Upper lobe of left lung (tissue), 6 donors: ENCODE measurements at regions not wholly inside any gene's neighbourhood (a gene's known extent, or its start where the extent isn't known, plus 50 kb on each side); places are given as distances from the start of the nearest gene placed in this dataset.

Source experiments
- ATAC-seq, 2 donors: fragments of 200-7000 bp; cut with Tn5 transposase; one replicate each; pipeline ENCODE4 v1.9.1; 2022; ENCODE audit warnings: mild to moderate bottlenecking in 2 of 2, moderate library complexity in 2 of 2; ENCODE audit not compliant: low FRiP score in 2 of 2
- DNase-seq, 2 donors: peaks; one replicate each; pipeline ENCODE4 v3.0.0-alpha.2; 2019 to 2020
- H3K27ac ChIP-seq, 4 donors: fragments of 200-600 bp; sonication (generic); one replicate each; pipeline ENCODE4 v1.5.1; 2016 to 2019
- H3K27me3 ChIP-seq, 4 donors: fragments of 200-600 bp; sonication (generic); one replicate each; pipeline ENCODE4 v1.5.1; 2017 to 2019
- H3K36me3 ChIP-seq, 4 donors: fragments of 200-600 bp; sonication (generic); one replicate each; pipeline ENCODE4 v1.5.1; 2016 to 2019
- H3K4me1 ChIP-seq, 4 donors: fragments of 200-600 bp; sonication (generic); one replicate each; pipeline ENCODE4 v1.5.1; 2018 to 2019
- H3K4me3 ChIP-seq, 4 donors: fragments of 200-600 bp; sonication (generic); one replicate each; pipeline ENCODE4 v1.5.1; 2017 to 2019; ENCODE audit warnings: mild to moderate bottlenecking in 2 of 4, moderate library complexity in 1 of 4
- H3K9me3 ChIP-seq, 4 donors: fragments of 200-600 bp; sonication (generic); one replicate each; pipeline ENCODE4 v1.5.1; 2018 to 2019
- EP300 ChIP-seq, 4 donors: sonication (generic); formaldehyde crosslinking; IDR thresholded peaks; one replicate each; pipeline ENCODE4 v1.5.1; 2017; ENCODE audit warnings: antibody characterized with exemption in 4 of 4, control low read depth in 2 of 4
- POLR2A ChIP-seq, 4 donors: fragments of 450-650 bp; IDR thresholded peaks; one replicate each; pipeline ENCODE4 v1.5.1; 2016 to 2017; ENCODE audit warnings: antibody characterized with exemption in 4 of 4, mild to moderate bottlenecking in 2 of 4
- POLR2AphosphoS5 ChIP-seq, 2 donors: sonication (generic); formaldehyde crosslinking; IDR thresholded peaks; one replicate each; pipeline ENCODE4 v1.5.1; 2017; ENCODE audit warnings: antibody characterized with exemption in 2 of 2
- WGBS, 2 donors: methylation state at CpG; one replicate each; pipeline ENCODE4 v1.1.5; 2017 to 2018; 5-methylcytosine and 5-hydroxymethylcytosine counted together
- TF ChIP-seq, protein P1 (sequence below), 6 experiments: fragments of 450-650 bp in 4 of 6; fragments of 200-600 bp in 2 of 6; sonication (generic) in 2 of 6; IDR thresholded peaks; one replicate each; pipeline ENCODE4 v1.5.1; 2016 to 2019; ENCODE audit warnings: antibody characterized with exemption in 6 of 6
- donor health status: DM: no; HTN: no; CAD: no; lungs with moderate emphysema.
- donor health status: DM: no; HTN: yes; CAD: no; lungs with severe emphysema.

DNA sequence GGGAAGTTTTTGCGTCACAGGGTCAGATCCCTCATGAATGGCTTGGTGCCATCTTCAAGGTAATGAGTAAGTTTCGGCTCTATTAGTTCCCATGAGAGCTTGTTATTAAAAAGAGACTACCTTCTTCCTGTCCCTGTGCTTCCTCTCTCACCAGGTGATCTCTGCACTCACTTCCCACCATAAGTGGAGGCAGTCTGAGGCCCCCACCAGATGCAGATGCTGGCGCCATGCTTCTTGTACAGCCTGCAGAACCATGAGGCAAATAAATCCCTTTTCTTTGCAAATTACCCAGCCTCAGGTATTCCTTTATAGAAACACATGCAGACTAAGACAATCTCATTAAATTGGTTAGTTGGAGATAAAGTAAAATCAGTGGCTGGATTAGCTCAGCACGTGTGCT lies 75.6 kb upstream of the RFC3 start:
- ATAC-seq (no peak), DNase-seq (no peak)
- no peaks in the 10 kb centered on the region for H3K9me3 ChIP-seq
- WGBS, 2 donors: 94 to 97% methylated on average over 4 of the region's 4 CpGs
- no peaks in the 10 kb centered on the region for H3K27me3 ChIP-seq
- no peaks in the 10 kb centered on the region for H3K36me3 ChIP-seq
- no peak overlapping the region for H3K27ac ChIP-seq
- H3K4me1 ChIP-seq: peaks cover 18 to 32% (median 24%) of the 10 kb centered on the region in 4 donors
- TF ChIP-seq, protein P1, sequence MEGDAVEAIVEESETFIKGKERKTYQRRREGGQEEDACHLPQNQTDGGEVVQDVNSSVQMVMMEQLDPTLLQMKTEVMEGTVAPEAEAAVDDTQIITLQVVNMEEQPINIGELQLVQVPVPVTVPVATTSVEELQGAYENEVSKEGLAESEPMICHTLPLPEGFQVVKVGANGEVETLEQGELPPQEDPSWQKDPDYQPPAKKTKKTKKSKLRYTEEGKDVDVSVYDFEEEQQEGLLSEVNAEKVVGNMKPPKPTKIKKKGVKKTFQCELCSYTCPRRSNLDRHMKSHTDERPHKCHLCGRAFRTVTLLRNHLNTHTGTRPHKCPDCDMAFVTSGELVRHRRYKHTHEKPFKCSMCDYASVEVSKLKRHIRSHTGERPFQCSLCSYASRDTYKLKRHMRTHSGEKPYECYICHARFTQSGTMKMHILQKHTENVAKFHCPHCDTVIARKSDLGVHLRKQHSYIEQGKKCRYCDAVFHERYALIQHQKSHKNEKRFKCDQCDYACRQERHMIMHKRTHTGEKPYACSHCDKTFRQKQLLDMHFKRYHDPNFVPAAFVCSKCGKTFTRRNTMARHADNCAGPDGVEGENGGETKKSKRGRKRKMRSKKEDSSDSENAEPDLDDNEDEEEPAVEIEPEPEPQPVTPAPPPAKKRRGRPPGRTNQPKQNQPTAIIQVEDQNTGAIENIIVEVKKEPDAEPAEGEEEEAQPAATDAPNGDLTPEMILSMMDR (IDR thresholded peaks at IDR 0.05): no peak
- TF ChIP-seq POLR2A (IDR thresholded peaks at IDR 0.05): no peak
- TF ChIP-seq POLR2AphosphoS5 (IDR thresholded peaks at IDR 0.05): no peak
- no peak for TF ChIP-seq EP300 (IDR thresholded peaks at IDR 0.05)
- no peak overlapping the region for H3K4me3 ChIP-seq

GRCh38 chr13:33743438-33744368 lies 74.2 kb upstream of the RFC3 start:
- TF ChIP-seq POLR2A (IDR thresholded peaks at IDR 0.05): no peak
- TF ChIP-seq, protein P1 (IDR thresholded peaks at IDR 0.05): no peak
- TF ChIP-seq EP300 (IDR thresholded peaks at IDR 0.05): no peak
- no peak for TF ChIP-seq POLR2AphosphoS5 (IDR thresholded peaks at IDR 0.05)
- Histone ChIP-seq H3K27ac (peak overlapping the region in 3 of 4 donors; percentile 9 to 69 (median 58)), H3K36me3 (no peaks in the 10 kb centered on the region), H3K27me3 (no peaks in the 10 kb centered on the region), H3K4me3 (no peak overlapping the region), H3K4me1 (peaks cover 18 to 32% (median 24%) of the 10 kb centered on the region in 4 donors), H3K9me3 (no peaks in the 10 kb centered on the region)
- ATAC-seq (peak in 1 of 2 donors; percentile 23), DNase-seq (no peak)
- WGBS, 2 donors: 55 to 79% methylated on average over 6 of the region's 6 CpGs

DNA sequence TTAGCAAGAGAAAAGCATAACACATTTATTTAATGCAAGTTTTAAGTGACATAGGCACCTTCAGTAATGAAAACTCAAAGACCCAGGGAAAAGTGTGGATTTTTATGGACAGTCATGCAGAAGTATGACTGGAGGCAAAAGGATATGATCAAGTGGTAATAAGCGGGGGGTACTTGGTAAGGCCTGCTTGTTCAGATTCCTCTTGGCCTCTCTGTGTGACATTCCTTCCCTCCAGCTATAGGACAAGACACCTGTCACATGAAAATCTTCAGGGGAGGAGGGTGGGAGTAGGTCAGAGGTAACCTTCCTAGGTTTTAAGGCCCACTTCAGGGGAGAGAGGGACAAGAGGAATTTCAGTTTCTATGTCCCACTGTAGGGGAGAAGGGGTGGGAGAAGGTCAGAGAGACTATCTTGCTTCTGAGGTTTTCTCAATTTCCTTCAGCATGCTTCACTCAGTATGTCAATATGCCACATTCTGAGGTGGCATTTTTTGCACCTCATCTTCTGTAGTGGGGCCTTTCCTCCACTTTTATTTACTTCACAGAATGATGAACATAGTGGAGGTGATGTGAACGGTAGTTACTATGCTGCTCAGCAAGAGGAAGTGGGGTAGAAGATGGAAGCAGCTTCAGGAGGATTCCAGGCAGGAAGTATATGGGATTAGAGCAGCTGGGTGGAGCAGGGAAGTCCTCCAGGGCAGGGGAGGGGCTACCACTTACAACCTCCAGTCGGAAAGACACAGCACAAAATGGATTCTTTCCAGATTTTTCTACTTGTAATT lies 73.2 kb upstream of the RFC3 start:
- ATAC-seq: peak; percentile 58 to 77
- H3K4me1 ChIP-seq: peaks cover 18 to 32% (median 24%) of the 10 kb centered on the region in 4 donors
- no peak overlapping the region for H3K4me3 ChIP-seq
- 43 to 45% methylated on average over 3 of the region's 3 CpGs for WGBS, 2 donors
- no peaks in the 10 kb centered on the region for H3K27me3 ChIP-seq
- no peaks in the 10 kb centered on the region for H3K36me3 ChIP-seq
- DNase-seq: peak in 1 of 2 donors; percentile 65
- peak overlapping the region in 3 of 4 donors; percentile 9 to 69 (median 58) for H3K27ac ChIP-seq
- TF ChIP-seq POLR2AphosphoS5 (IDR thresholded peaks at IDR 0.05) (no peak), POLR2A (IDR thresholded peaks at IDR 0.05) (no peak), EP300 (IDR thresholded peaks at IDR 0.05) (no peak)
- TF ChIP-seq, protein P1 (IDR thresholded peaks at IDR 0.05): no peak
- no peaks in the 10 kb centered on the region for H3K9me3 ChIP-seq

GRCh38 chr13:33745370-33746324 lies 72.3 kb upstream of the RFC3 start:
- no peaks in the 10 kb centered on the region for H3K9me3 ChIP-seq
- WGBS, 2 donors: 65 to 68% methylated on average over 7 of the region's 7 CpGs
- ATAC-seq (peak in 1 of 2 donors; percentile 8), DNase-seq (no peak)
- H3K36me3 ChIP-seq: no peaks in the 10 kb centered on the region
- H3K4me1 ChIP-seq: peaks cover 18 to 32% (median 24%) of the 10 kb centered on the region in 4 donors
- no peak overlapping the region for H3K4me3 ChIP-seq
- H3K27me3 ChIP-seq: no peaks in the 10 kb centered on the region
- peak overlapping the region in 2 of 4 donors; percentile 69 to 72 for H3K27ac ChIP-seq
- TF ChIP-seq EP300 (IDR thresholded peaks at IDR 0.05) (peak in 1 of 4 donors; percentile 28), POLR2A (IDR thresholded peaks at IDR 0.05) (no peak), POLR2AphosphoS5 (IDR thresholded peaks at IDR 0.05) (no peak)
- TF ChIP-seq, protein P1 (IDR thresholded peaks at IDR 0.05): no peak
